Endodermal cell (in vitro differentiated cells): ENCODE measurements at regions not wholly inside any gene's neighbourhood (a gene's known extent, or its start where the extent isn't known, plus 50 kb on each side); places are given as distances from the start of the nearest gene placed in this dataset.

Experiments
- DNase-seq: peaks from one replicate; pipeline ENCODE4 v3.0.0-alpha.2; 2017
- H3K27ac ChIP-seq: 2 replicates; pipeline ENCODE4 v1.5.1; 2013; ENCODE audit warnings: mild to moderate bottlenecking, low read depth, low read length, moderate library complexity
- H3K27me3 ChIP-seq: 2 replicates; pipeline ENCODE4 v1.6.1; 2013; ENCODE audit warnings: mild to moderate bottlenecking, low read length, moderate library complexity; ENCODE audit not compliant: insufficient read depth, control insufficient read depth, poor library complexity, severe bottlenecking
- H3K36me3 ChIP-seq: 2 replicates; pipeline ENCODE4 v1.7.0; 2013; ENCODE audit warnings: mild to moderate bottlenecking, low read length, moderate library complexity; ENCODE audit not compliant: control insufficient read depth, insufficient read depth
- H3K4me1 ChIP-seq: one replicate; pipeline ENCODE4 v1.7.0; 2013; ENCODE audit warnings: low read length; ENCODE audit not compliant: control insufficient read depth, insufficient read depth
- H3K4me3 ChIP-seq: 2 replicates; pipeline ENCODE4 v1.5.1; 2013; ENCODE audit warnings: mild to moderate bottlenecking, low read length, moderate library complexity
- H3K9ac ChIP-seq: 2 replicates; pipeline ENCODE4 v1.6.1; 2013; ENCODE audit warnings: mild to moderate bottlenecking, low read length, moderate library complexity; ENCODE audit not compliant: poor library complexity, severe bottlenecking; ENCODE audit errors: extremely low read depth
- H3K9me3 ChIP-seq: 2 replicates; pipeline ENCODE4 v1.6.1; 2013; ENCODE audit warnings: mild to moderate bottlenecking, low read length, moderate library complexity; ENCODE audit not compliant: control insufficient read depth
- H3K27ac Mint-ChIP-seq: 2 replicates; pipeline ENCODE4 v1.8.0; 2020; ENCODE audit warnings: mixed read lengths
- H3K27me3 Mint-ChIP-seq: 2 replicates; pipeline ENCODE4 v1.8.0; 2021; ENCODE audit warnings: mild to moderate bottlenecking, mixed read lengths; ENCODE audit not compliant: insufficient read depth
- H3K36me3 Mint-ChIP-seq: 2 replicates; pipeline ENCODE4 v1.8.0; 2020; ENCODE audit warnings: low read depth, mixed read lengths
- H3K4me1 Mint-ChIP-seq: 2 replicates; pipeline ENCODE4 v1.8.0; 2020; ENCODE audit warnings: mixed read lengths
- H3K4me3 Mint-ChIP-seq: 2 replicates; pipeline ENCODE4 v1.8.0; 2020; ENCODE audit warnings: mild to moderate bottlenecking, moderate library complexity, mixed read lengths
- H3K9me3 Mint-ChIP-seq: 2 replicates; pipeline ENCODE4 v1.8.0; 2020; ENCODE audit warnings: mild to moderate bottlenecking, mixed read lengths
- WGBS, 2 experiments: methylation state at CpG; one replicate each; pipeline versions ENCODE4 v1.1.5 to v1.1.7; 2013; ENCODE audit warnings: missing lambda C conversion rate in 2 of 2, mixed read lengths in 1 of 2; ENCODE audit not compliant: insufficient coverage in 1 of 2, insufficient read length in 1 of 2; 5-methylcytosine and 5-hydroxymethylcytosine counted together
- TF ChIP-seq, protein P1 (sequence below): fragments of 200-600 bp; sonication (generic); conservative IDR thresholded peaks from 2 replicates; pipeline ENCODE4 v1.5.0; 2021; ENCODE audit warnings: antibody characterized with exemption, mild to moderate bottlenecking

DNA sequence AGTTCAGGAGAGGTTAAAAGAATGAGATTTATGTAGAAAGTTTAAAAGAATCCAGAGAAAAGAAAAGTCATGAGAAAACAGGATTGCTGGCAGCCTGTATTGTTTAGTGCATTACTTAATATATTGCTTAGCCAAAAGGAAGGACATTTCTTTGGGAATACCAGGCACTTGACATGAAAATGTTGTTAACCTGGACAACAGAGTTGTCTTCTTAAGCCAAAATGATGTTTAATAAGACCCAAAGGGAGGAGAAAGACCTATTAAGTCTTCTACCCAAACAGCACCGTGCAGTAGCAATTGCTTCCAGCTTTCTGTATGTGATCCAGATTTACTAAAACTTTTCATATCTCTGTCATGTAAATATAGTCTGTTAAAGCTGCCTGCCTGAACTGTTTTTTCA, 74.0 kb upstream of the PRLR start:
- no peaks in the 10 kb centered on the region for H3K4me1 ChIP-seq
- WGBS, 2 experiments, result 93% methylated on average over 1 of the region's 1 CpG; no CpG with 5 or more reads in 1 of the 2 experiments

DNA sequence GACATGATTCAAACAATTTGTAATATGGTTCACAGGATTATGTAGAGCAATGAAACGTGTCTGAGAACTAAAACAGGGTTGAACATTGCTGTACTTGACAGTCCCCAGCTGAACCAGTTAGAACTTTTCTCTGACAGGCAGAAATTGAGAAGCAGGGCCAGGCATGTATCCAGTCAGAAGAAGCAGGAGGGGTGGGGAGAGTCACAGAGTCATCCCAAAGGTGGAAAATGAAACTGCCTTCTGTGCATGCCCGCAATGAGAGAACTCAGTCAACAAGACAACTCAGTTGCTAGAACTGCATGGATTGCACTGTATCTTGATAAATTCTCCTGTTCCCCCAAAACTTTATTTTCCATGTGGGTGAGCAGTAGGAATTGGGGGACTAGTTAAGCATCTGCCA, 72.9 kb upstream of the PRLR start:
- H3K36me3 Mint-ChIP-seq, result no peaks in the 10 kb centered on the region
- no peak overlapping the region for H3K4me3 Mint-ChIP-seq
- no peak for DNase-seq
- TF ChIP-seq, protein P1, sequence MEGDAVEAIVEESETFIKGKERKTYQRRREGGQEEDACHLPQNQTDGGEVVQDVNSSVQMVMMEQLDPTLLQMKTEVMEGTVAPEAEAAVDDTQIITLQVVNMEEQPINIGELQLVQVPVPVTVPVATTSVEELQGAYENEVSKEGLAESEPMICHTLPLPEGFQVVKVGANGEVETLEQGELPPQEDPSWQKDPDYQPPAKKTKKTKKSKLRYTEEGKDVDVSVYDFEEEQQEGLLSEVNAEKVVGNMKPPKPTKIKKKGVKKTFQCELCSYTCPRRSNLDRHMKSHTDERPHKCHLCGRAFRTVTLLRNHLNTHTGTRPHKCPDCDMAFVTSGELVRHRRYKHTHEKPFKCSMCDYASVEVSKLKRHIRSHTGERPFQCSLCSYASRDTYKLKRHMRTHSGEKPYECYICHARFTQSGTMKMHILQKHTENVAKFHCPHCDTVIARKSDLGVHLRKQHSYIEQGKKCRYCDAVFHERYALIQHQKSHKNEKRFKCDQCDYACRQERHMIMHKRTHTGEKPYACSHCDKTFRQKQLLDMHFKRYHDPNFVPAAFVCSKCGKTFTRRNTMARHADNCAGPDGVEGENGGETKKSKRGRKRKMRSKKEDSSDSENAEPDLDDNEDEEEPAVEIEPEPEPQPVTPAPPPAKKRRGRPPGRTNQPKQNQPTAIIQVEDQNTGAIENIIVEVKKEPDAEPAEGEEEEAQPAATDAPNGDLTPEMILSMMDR, result no peak
- H3K9ac ChIP-seq, result no peak overlapping the region
- H3K9me3 ChIP-seq, result no peaks in the 10 kb centered on the region
- peaks cover 10% of the 10 kb centered on the region for H3K4me1 Mint-ChIP-seq
- peaks cover 5% of the 10 kb centered on the region for H3K9me3 Mint-ChIP-seq
- H3K27me3 ChIP-seq, result no peaks in the 10 kb centered on the region
- no peak overlapping the region for H3K27ac ChIP-seq
- 90 to 100% methylated on average over 2 of the region's 2 CpGs for WGBS, 2 experiments
- H3K4me1 ChIP-seq, result no peaks in the 10 kb centered on the region
- no peak overlapping the region for H3K27ac Mint-ChIP-seq
- no peaks in the 10 kb centered on the region for H3K36me3 ChIP-seq
- no peaks in the 10 kb centered on the region for H3K27me3 Mint-ChIP-seq
- no peak overlapping the region for H3K4me3 ChIP-seq

More for the DNA sequence above, 74.0 kb upstream of the PRLR start:
- Histone ChIP-seq H3K27ac (no peak overlapping the region), H3K9me3 (no peaks in the 10 kb centered on the region), H3K9ac (no peak overlapping the region), H3K27me3 (no peaks in the 10 kb centered on the region), H3K4me3 (no peak overlapping the region), H3K36me3 (no peaks in the 10 kb centered on the region)
- Mint-ChIP-seq H3K4me1 (peaks cover 10% of the 10 kb centered on the region), H3K36me3 (no peaks in the 10 kb centered on the region), H3K9me3 (peaks cover 5% of the 10 kb centered on the region), H3K27ac (no peak overlapping the region), H3K4me3 (no peak overlapping the region), H3K27me3 (no peaks in the 10 kb centered on the region)
- TF ChIP-seq, protein P1, result no peak
- no peak for DNase-seq

DNA sequence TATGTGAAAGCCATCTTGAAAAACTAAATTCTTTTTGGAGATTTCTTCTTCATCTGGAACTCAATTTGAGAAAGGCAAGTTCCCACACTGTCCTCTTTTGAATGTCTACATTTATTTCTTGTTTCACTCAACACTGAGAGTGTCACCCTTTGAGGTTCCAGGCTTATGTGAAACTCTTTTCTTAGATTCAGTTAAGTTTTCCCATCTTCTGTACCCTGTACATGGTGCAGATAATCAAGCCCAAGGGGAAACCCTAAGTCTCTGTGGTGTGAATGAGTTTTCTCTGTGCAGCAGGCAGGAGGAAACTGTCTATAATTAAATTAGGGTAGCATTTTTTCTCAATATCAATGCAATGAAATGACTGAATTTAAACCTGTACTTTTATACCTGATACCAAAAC, 72.3 kb upstream of the PRLR start:
- Mint-ChIP-seq H3K4me1 (peaks cover 10% of the 10 kb centered on the region), H3K9me3 (peaks cover 5% of the 10 kb centered on the region)

More for the DNA sequence above, 72.3 kb upstream of the PRLR start:
- Histone ChIP-seq H3K36me3 (no peaks in the 10 kb centered on the region), H3K9ac (no peak overlapping the region), H3K27ac (no peak overlapping the region), H3K4me1 (no peaks in the 10 kb centered on the region), H3K4me3 (no peak overlapping the region), H3K9me3 (no peaks in the 10 kb centered on the region), H3K27me3 (no peaks in the 10 kb centered on the region)
- Mint-ChIP-seq H3K27me3 (no peaks in the 10 kb centered on the region), H3K36me3 (no peaks in the 10 kb centered on the region), H3K27ac (no peak overlapping the region), H3K4me3 (no peak overlapping the region)
- no peak for DNase-seq
- TF ChIP-seq, protein P1, result no peak
